DOHH2 (cell line): ENCODE measurements at regions not wholly inside any gene's neighbourhood (a gene's known extent, or its start where the extent isn't known, plus 50 kb on each side); places are given as distances from the start of the nearest gene placed in this dataset.

Source experiments
- H3F3A ChIP-seq: fragments of 200-600 bp; sonication (generic), shearing (Covaris generic); 2 replicates; pipeline ENCODE4 v1.6.0; 2016; ENCODE audit warnings: antibody characterized with exemption, mild to moderate bottlenecking; ENCODE audit not compliant: control insufficient read depth, insufficient read depth
- H3K27ac ChIP-seq: fragments of 200-600 bp; sonication (generic); 2 replicates; pipeline ENCODE4 v1.5.1; 2014; ENCODE audit warnings: low read depth, mild to moderate bottlenecking, low read length, moderate library complexity
- H3K27me3 ChIP-seq: fragments of 200-600 bp; sonication (generic); 2 replicates; pipeline ENCODE4 v1.6.1; 2014; ENCODE audit warnings: mild to moderate bottlenecking, low read length, mixed read lengths; ENCODE audit not compliant: control insufficient read depth
- H3K36me3 ChIP-seq: fragments of 200-600 bp; sonication (generic); 2 replicates; pipeline ENCODE4 v1.6.1; 2014; ENCODE audit warnings: mild to moderate bottlenecking, low read length, moderate library complexity, mixed read lengths; ENCODE audit not compliant: control insufficient read depth
- H3K4me1 ChIP-seq: fragments of 200-600 bp; sonication (generic); 2 replicates; pipeline ENCODE4 v1.6.1; 2014; ENCODE audit warnings: mild to moderate bottlenecking, low read length, mixed read lengths; ENCODE audit not compliant: control insufficient read depth
- H3K4me2 ChIP-seq: fragments of 200-600 bp; sonication (generic); 2 replicates; pipeline ENCODE4 v1.6.0; 2014; ENCODE audit warnings: mild to moderate bottlenecking, low read length, moderate library complexity
- H3K4me3 ChIP-seq: fragments of 200-600 bp; sonication (generic); 2 replicates; pipeline ENCODE4 v1.5.1; 2014; ENCODE audit warnings: mild to moderate bottlenecking, low read length, mixed read lengths
- H3K79me2 ChIP-seq: fragments of 200-600 bp; sonication (generic); 2 replicates; pipeline ENCODE4 v1.6.1; 2014; ENCODE audit warnings: mild to moderate bottlenecking, low read length, mixed read lengths; ENCODE audit not compliant: control insufficient read depth
- H3K9me2 ChIP-seq: fragments of 200-600 bp; sonication (generic); replicated peaks from 2 replicates; pipeline ENCODE4 v1.6.1; 2014; ENCODE audit warnings: mild to moderate bottlenecking, low read length, mixed read lengths; ENCODE audit not compliant: control insufficient read depth
- H3K9me3 ChIP-seq: fragments of 200-600 bp; sonication (generic); 2 replicates; pipeline ENCODE4 v1.6.1; 2014; ENCODE audit warnings: antibody characterized with exemption, low read length, mixed read lengths; ENCODE audit not compliant: control insufficient read depth, insufficient read depth
- H4K20me1 ChIP-seq: fragments of 200-600 bp; sonication (generic); 2 replicates; pipeline ENCODE4 v1.6.0; 2014; ENCODE audit warnings: low read depth, mild to moderate bottlenecking, antibody characterized with exemption, low read length, moderate library complexity; ENCODE audit not compliant: control insufficient read depth, insufficient read depth
- EZH2phosphoT487 ChIP-seq: fragments of 200-600 bp; sonication (generic); IDR thresholded peaks from 2 replicates; pipeline ENCODE4 v1.6.1; 2017; ENCODE audit warnings: borderline replicate concordance, mild to moderate bottlenecking, antibody characterized with exemption, low read length, moderate library complexity, mixed read lengths
- TF ChIP-seq, protein P1 (sequence below): fragments of 200-600 bp; sonication (generic); IDR thresholded peaks from one replicate; pipeline ENCODE4 v1.5.1; 2014; ENCODE audit warnings: antibody characterized with exemption, mild to moderate bottlenecking, low read depth, low read length; ENCODE audit not compliant: poor library complexity, severe bottlenecking

- Histone ChIP-seq H3K27ac (no peak overlapping the region), H3K27me3 (no peaks in the 10 kb centered on the region), H3K4me1 (no peaks in the 10 kb centered on the region), H3K9me3 (no peaks in the 10 kb centered on the region), H3K4me2 (no peak overlapping the region), H3K9me2 (no peaks in the 10 kb centered on the region), H3F3A (no peaks in the 10 kb centered on the region), H3K79me2 (no peaks in the 10 kb centered on the region), H3K4me3 (no peak overlapping the region), H3K36me3 (no peaks in the 10 kb centered on the region), H4K20me1 (no peaks in the 10 kb centered on the region)
- no peak for TF ChIP-seq EZH2phosphoT487
- TF ChIP-seq, protein P1, sequence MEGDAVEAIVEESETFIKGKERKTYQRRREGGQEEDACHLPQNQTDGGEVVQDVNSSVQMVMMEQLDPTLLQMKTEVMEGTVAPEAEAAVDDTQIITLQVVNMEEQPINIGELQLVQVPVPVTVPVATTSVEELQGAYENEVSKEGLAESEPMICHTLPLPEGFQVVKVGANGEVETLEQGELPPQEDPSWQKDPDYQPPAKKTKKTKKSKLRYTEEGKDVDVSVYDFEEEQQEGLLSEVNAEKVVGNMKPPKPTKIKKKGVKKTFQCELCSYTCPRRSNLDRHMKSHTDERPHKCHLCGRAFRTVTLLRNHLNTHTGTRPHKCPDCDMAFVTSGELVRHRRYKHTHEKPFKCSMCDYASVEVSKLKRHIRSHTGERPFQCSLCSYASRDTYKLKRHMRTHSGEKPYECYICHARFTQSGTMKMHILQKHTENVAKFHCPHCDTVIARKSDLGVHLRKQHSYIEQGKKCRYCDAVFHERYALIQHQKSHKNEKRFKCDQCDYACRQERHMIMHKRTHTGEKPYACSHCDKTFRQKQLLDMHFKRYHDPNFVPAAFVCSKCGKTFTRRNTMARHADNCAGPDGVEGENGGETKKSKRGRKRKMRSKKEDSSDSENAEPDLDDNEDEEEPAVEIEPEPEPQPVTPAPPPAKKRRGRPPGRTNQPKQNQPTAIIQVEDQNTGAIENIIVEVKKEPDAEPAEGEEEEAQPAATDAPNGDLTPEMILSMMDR: no peak
Measured at GRCh38 chr7:121591926-121592325, 195.8 kb upstream of the FAM3C start.

DNA sequence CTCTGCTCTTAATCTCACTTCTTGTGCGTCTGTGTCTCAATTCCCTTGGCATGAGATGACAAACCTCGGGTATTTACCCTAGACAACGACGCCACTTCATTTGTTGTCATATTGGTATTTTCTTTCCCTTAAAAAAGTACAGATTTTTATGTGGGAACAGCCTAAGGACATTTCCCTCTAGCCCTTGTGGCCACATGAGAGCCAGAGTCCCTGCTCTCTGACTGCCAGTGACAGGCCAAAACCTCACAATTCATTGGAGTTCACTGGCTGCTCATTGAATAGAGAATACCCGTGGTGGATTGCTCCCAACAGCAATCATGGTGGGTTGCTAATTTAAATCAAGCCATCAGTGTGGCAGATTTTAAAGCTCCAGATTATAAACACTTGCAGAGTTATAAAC, 191.3 kb upstream of the FAM3C start:
- no peak overlapping the region for H3K27ac ChIP-seq
- H3K27me3 ChIP-seq: no peaks in the 10 kb centered on the region
- no peaks in the 10 kb centered on the region for H3K36me3 ChIP-seq
- no peaks in the 10 kb centered on the region for H3K9me2 ChIP-seq
- no peak overlapping the region for H3K4me3 ChIP-seq
- H3K79me2 ChIP-seq: no peaks in the 10 kb centered on the region
- no peaks in the 10 kb centered on the region for H3K9me3 ChIP-seq
- H4K20me1 ChIP-seq: no peaks in the 10 kb centered on the region
- no peak overlapping the region for H3K4me2 ChIP-seq
- TF ChIP-seq, protein P1: no peak
- H3F3A ChIP-seq: no peaks in the 10 kb centered on the region
- no peaks in the 10 kb centered on the region for H3K4me1 ChIP-seq

- no peak overlapping the region for H3K27ac ChIP-seq
- no peaks in the 10 kb centered on the region for H3F3A ChIP-seq
- H3K9me2 ChIP-seq: no peaks in the 10 kb centered on the region
- no peaks in the 10 kb centered on the region for H3K36me3 ChIP-seq
- H4K20me1 ChIP-seq: no peaks in the 10 kb centered on the region
- H3K9me3 ChIP-seq: no peaks in the 10 kb centered on the region
- no peak overlapping the region for H3K4me2 ChIP-seq
- H3K4me3 ChIP-seq: no peak overlapping the region
- TF ChIP-seq EZH2phosphoT487: no peak
- TF ChIP-seq, protein P1: no peak
- H3K27me3 ChIP-seq: peaks cover 10% of the 10 kb centered on the region; the same call in 1 of the 2 replicates
- H3K79me2 ChIP-seq: no peaks in the 10 kb centered on the region
- H3K4me1 ChIP-seq: no peaks in the 10 kb centered on the region
Measured at GRCh38 chr7:121582258-121582657, 186.2 kb upstream of the FAM3C start.

DNA sequence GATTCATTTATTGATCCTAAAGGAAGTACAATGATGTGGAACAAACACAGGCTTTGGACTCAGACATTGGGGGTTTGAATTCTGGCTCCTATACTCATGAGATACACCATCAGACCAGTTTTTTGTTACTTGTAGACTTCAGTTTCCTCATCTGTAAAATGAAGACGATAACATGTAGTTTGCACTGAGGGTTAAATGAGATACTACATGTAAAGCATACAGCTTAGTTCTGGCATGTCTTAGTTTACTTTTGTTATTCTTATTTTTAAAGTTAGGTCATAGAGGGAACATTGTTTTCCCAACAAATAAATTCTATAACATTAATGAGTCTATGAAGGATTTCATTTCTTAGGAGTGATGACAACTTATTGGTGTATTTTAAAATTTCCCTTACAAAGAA, 183.5 kb upstream of the FAM3C start:
- TF ChIP-seq, protein P1: no peak
- no peak for TF ChIP-seq EZH2phosphoT487
- H3K4me1 ChIP-seq: no peaks in the 10 kb centered on the region
- H3K27ac ChIP-seq: no peak overlapping the region
- peaks cover 20% of the 10 kb centered on the region for H3K27me3 ChIP-seq
- no peaks in the 10 kb centered on the region for H3K9me3 ChIP-seq
- H3K4me3 ChIP-seq: no peak overlapping the region
- no peaks in the 10 kb centered on the region for H3F3A ChIP-seq
- no peaks in the 10 kb centered on the region for H3K36me3 ChIP-seq
- no peaks in the 10 kb centered on the region for H3K79me2 ChIP-seq
- no peak overlapping the region for H3K4me2 ChIP-seq
- no peaks in the 10 kb centered on the region for H3K9me2 ChIP-seq
- no peaks in the 10 kb centered on the region for H4K20me1 ChIP-seq
